GM13977 (cell line): ENCODE measurements at regions not wholly inside any gene's neighbourhood (a gene's known extent, or its start where the extent isn't known, plus 50 kb on each side); places are given as distances from the start of the nearest gene placed in this dataset.

Experiments
- DNase-seq: peaks from one replicate; pipeline ENCODE4 v3.0.0; 2012; ENCODE audit warnings: low spot score
- CTCF ChIP-seq: IDR thresholded peaks from 2 replicates; pipeline ENCODE4 v1.5.1; 2012; ENCODE audit warnings: mild to moderate bottlenecking, control low read depth; ENCODE audit not compliant: insufficient read depth; ENCODE audit errors: extremely low read depth, missing control alignments
- in situ Hi-C: fragments of 300-500 bp; cut with MboI; formaldehyde crosslinking; loops from one replicate; pipeline ENCODE4 v1.12.0; 2022; ENCODE audit warnings: low sequenced_read_pairs, low pct_unique_long_range_greater_than_20kb, mixed read lengths, inconsistent platforms; ENCODE audit not compliant: unreplicated experiment

- TF ChIP-seq CTCF: no peak
- no peak for DNase-seq
- in situ Hi-C loops: no loop called here
Measured at GRCh38 chr13:29689548-29689947, 94.1 kb upstream of the SLC7A1 start.

- TF ChIP-seq CTCF: no peak
- DNase-seq: no peak
- in situ Hi-C loops: no loop called here
Measured at GRCh38 chr13:29688193-29688592, 92.7 kb upstream of the SLC7A1 start.

GRCh38 chr13:29684441-29684840 lies 89.0 kb upstream of the SLC7A1 start:
- DNase-seq: no peak
- in situ Hi-C loops: no loop called here
- no peak for TF ChIP-seq CTCF

- no peak for TF ChIP-seq CTCF
- in situ Hi-C loops: no loop called here
- DNase-seq: no peak
Measured at GRCh38 chr13:29683041-29683440, 87.6 kb upstream of the SLC7A1 start.

GRCh38 chr13:29681864-29682263 lies 86.4 kb upstream of the SLC7A1 start:
- TF ChIP-seq CTCF: no peak
- DNase-seq: no peak
- in situ Hi-C loops: no loop called here

- no peak for DNase-seq
- in situ Hi-C loops: no loop called here
- no peak for TF ChIP-seq CTCF
Measured at GRCh38 chr13:29679396-29680053, 84.0 kb upstream of the SLC7A1 start.
